ENCODE measurements at regions not wholly inside any gene's neighbourhood (a gene's known extent, or its start where the extent isn't known, plus 50 kb on each side); places are given as distances from the start of the nearest gene placed in this dataset.

GRCh38 chr13:104008075-104008474 is 941.9 kb upstream of the SLC10A2 start:
- DNase-seq (ENCODE audit: low read depth, low spot score) = no peak

GRCh38 chr13:104006625-104007075 is 940.4 kb upstream of the SLC10A2 start:
- DNase-seq (ENCODE audit: low read depth, low spot score) = no peak

- DNase-seq (ENCODE audit: low read depth, low spot score) = no peak
These were observed 938.4 kb upstream of the SLC10A2 start for GRCh38 chr13:104004572-104004971.

- no peak for DNase-seq (ENCODE audit: low read depth, low spot score)
These were observed 936.0 kb upstream of the SLC10A2 start for GRCh38 chr13:104002216-104002615.

GRCh38 chr13:104001766-104002165 is 935.5 kb upstream of the SLC10A2 start:
- no peak for DNase-seq (ENCODE audit: low read depth, low spot score)

- no peak for DNase-seq (ENCODE audit: low read depth, low spot score)
These were observed 930.5 kb upstream of the SLC10A2 start for GRCh38 chr13:103996733-103997132.

- DNase-seq (ENCODE audit: low read depth, low spot score) = no peak
These were observed 917.7 kb upstream of the SLC10A2 start for GRCh38 chr13:103983948-103984347.

- no peak for DNase-seq (ENCODE audit: low read depth, low spot score)
These were observed 910.2 kb upstream of the SLC10A2 start for GRCh38 chr13:103976371-103976770.

GRCh38 chr13:103973740-103974139 is 907.5 kb upstream of the SLC10A2 start:
- DNase-seq (ENCODE audit: low read depth, low spot score) = no peak

GRCh38 chr13:103969520-103970050 is 903.4 kb upstream of the SLC10A2 start:
- no peak for DNase-seq (ENCODE audit: low read depth, low spot score)

- no peak for DNase-seq (ENCODE audit: low read depth, low spot score)
These were observed 899.5 kb upstream of the SLC10A2 start for GRCh38 chr13:103965506-103966243.

GRCh38 chr13:103961784-103962183 is 895.6 kb upstream of the SLC10A2 start:
- DNase-seq (ENCODE audit: low read depth, low spot score) = no peak

GRCh38 chr13:103961129-103961528 is 894.9 kb upstream of the SLC10A2 start:
- no peak for DNase-seq (ENCODE audit: low read depth, low spot score)

GRCh38 chr13:103960001-103960400 is 893.8 kb upstream of the SLC10A2 start:
- no peak for DNase-seq (ENCODE audit: low read depth, low spot score)

- DNase-seq (ENCODE audit: low read depth, low spot score) = no peak
These were observed 892.5 kb upstream of the SLC10A2 start for GRCh38 chr13:103958691-103959090.

GRCh38 chr13:103957939-103958338 is 891.7 kb upstream of the SLC10A2 start:
- DNase-seq (ENCODE audit: low read depth, low spot score) = no peak

- no peak for DNase-seq (ENCODE audit: low read depth, low spot score)
These were observed 887.6 kb upstream of the SLC10A2 start for GRCh38 chr13:103953859-103954258.

GRCh38 chr13:103952183-103952582 is 886.0 kb upstream of the SLC10A2 start:
- no peak for DNase-seq (ENCODE audit: low read depth, low spot score)

GRCh38 chr13:103948426-103948825 is 882.2 kb upstream of the SLC10A2 start:
- DNase-seq (ENCODE audit: low read depth, low spot score) = no peak

GRCh38 chr13:103945836-103946235 is 879.6 kb upstream of the SLC10A2 start:
- no peak for DNase-seq (ENCODE audit: low read depth, low spot score)

- DNase-seq (ENCODE audit: low read depth, low spot score) = no peak
These were observed 875.4 kb upstream of the SLC10A2 start for GRCh38 chr13:103941506-103942140.

GRCh38 chr13:103935117-103935516 is 868.9 kb upstream of the SLC10A2 start:
- DNase-seq (ENCODE audit: low read depth, low spot score) = no peak

- no peak for DNase-seq (ENCODE audit: low read depth, low spot score)
These were observed 865.7 kb upstream of the SLC10A2 start for GRCh38 chr13:103931885-103932284.

Data from ELF-1 (cell line).